ENCODE measurements at regions not wholly inside any gene's neighbourhood (a gene's known extent, or its start where the extent isn't known, plus 50 kb on each side); places are given as distances from the start of the nearest gene placed in this dataset.

GRCh38 chr1:163439471-163439870 is 117.7 kb downstream of the NUF2 start:
- Mint-ChIP-seq H3K27ac (ENCODE audit: unreplicated experiment) (no peak overlapping the region), H3K27me3 (ENCODE audit: unreplicated experiment) (peaks cover 21% of the 10 kb centered on the region), H3K4me3 (ENCODE audit: unreplicated experiment) (no peak overlapping the region), H3K4me1 (ENCODE audit: unreplicated experiment) (no peaks in the 10 kb centered on the region), H3K36me3 (ENCODE audit: unreplicated experiment) (no peaks in the 10 kb centered on the region), H3K9me3 (ENCODE audit: unreplicated experiment) (no peaks in the 10 kb centered on the region)
- DNase-seq (ENCODE audit: extremely low spot score, unreplicated experiment): no peak
- no peak for TF ChIP-seq CTCF (IDR thresholded peaks at IDR 0.05)

- Mint-ChIP-seq H3K4me1 (ENCODE audit: unreplicated experiment) (no peaks in the 10 kb centered on the region), H3K9me3 (ENCODE audit: unreplicated experiment) (no peaks in the 10 kb centered on the region), H3K36me3 (ENCODE audit: unreplicated experiment) (no peaks in the 10 kb centered on the region), H3K27ac (ENCODE audit: unreplicated experiment) (no peak overlapping the region), H3K4me3 (ENCODE audit: unreplicated experiment) (no peak overlapping the region), H3K27me3 (ENCODE audit: unreplicated experiment) (peaks cover 21% of the 10 kb centered on the region)
- no peak for TF ChIP-seq CTCF (IDR thresholded peaks at IDR 0.05)
- no peak for DNase-seq (ENCODE audit: extremely low spot score, unreplicated experiment)
Measured at GRCh38 chr1:163440090-163440489, 118.3 kb downstream of the NUF2 start.

- Mint-ChIP-seq H3K36me3 (ENCODE audit: unreplicated experiment) (no peaks in the 10 kb centered on the region), H3K9me3 (ENCODE audit: unreplicated experiment) (no peaks in the 10 kb centered on the region)
Measured at GRCh38 chr1:163442231-163442879, 120.6 kb downstream of the NUF2 start.

GRCh38 chr1:163442895-163443294 is 121.1 kb downstream of the NUF2 start:
- H3K36me3 Mint-ChIP-seq (ENCODE audit: unreplicated experiment): no peaks in the 10 kb centered on the region
- H3K4me3 Mint-ChIP-seq (ENCODE audit: unreplicated experiment): no peak overlapping the region
- H3K27me3 Mint-ChIP-seq (ENCODE audit: unreplicated experiment): peaks cover 17% of the 10 kb centered on the region
- H3K9me3 Mint-ChIP-seq (ENCODE audit: unreplicated experiment): no peaks in the 10 kb centered on the region
- no peak overlapping the region for H3K27ac Mint-ChIP-seq (ENCODE audit: unreplicated experiment)
- no peaks in the 10 kb centered on the region for H3K4me1 Mint-ChIP-seq (ENCODE audit: unreplicated experiment)
- no peak for TF ChIP-seq CTCF (IDR thresholded peaks at IDR 0.05)
- DNase-seq (ENCODE audit: extremely low spot score, unreplicated experiment): no peak

More at GRCh38 chr1:163442231-163442879, 120.6 kb downstream of the NUF2 start:
- no peak for TF ChIP-seq CTCF (IDR thresholded peaks at IDR 0.05)
- H3K27ac Mint-ChIP-seq (ENCODE audit: unreplicated experiment): no peak overlapping the region
- H3K4me3 Mint-ChIP-seq (ENCODE audit: unreplicated experiment): no peak overlapping the region
- H3K27me3 Mint-ChIP-seq (ENCODE audit: unreplicated experiment): peaks cover 17% of the 10 kb centered on the region
- no peaks in the 10 kb centered on the region for H3K4me1 Mint-ChIP-seq (ENCODE audit: unreplicated experiment)
- DNase-seq (ENCODE audit: extremely low spot score, unreplicated experiment): no peak

- TF ChIP-seq CTCF (IDR thresholded peaks at IDR 0.05): no peak
- H3K27me3 Mint-ChIP-seq (ENCODE audit: unreplicated experiment): peaks cover 17% of the 10 kb centered on the region
- no peak overlapping the region for H3K4me3 Mint-ChIP-seq (ENCODE audit: unreplicated experiment)
- no peaks in the 10 kb centered on the region for H3K36me3 Mint-ChIP-seq (ENCODE audit: unreplicated experiment)
- no peaks in the 10 kb centered on the region for H3K9me3 Mint-ChIP-seq (ENCODE audit: unreplicated experiment)
- no peak for DNase-seq (ENCODE audit: extremely low spot score, unreplicated experiment)
- H3K4me1 Mint-ChIP-seq (ENCODE audit: unreplicated experiment): no peaks in the 10 kb centered on the region
- no peak overlapping the region for H3K27ac Mint-ChIP-seq (ENCODE audit: unreplicated experiment)
Measured at GRCh38 chr1:163443863-163444262, 122.1 kb downstream of the NUF2 start.
